GM23338 (cell line): ENCODE measurements at regions not wholly inside any gene's neighbourhood (a gene's known extent, or its start where the extent isn't known, plus 50 kb on each side); places are given as distances from the start of the nearest gene placed in this dataset.

Experiments
- ATAC-seq: fragments of 200-7000 bp; cut with Tn5 transposase; 3 replicates; pipeline ENCODE4 v1.9.1; 2020
- DNase-seq: peaks from one replicate; pipeline ENCODE4 v3.0.0-alpha.2; 2015; ENCODE audit warnings: low spot score
- H2AFZ ChIP-seq: fragments of 200-600 bp; sonication (generic); 2 replicates; pipeline ENCODE4 v1.8.0; 2016; ENCODE audit warnings: antibody characterized with exemption, mild to moderate bottlenecking, moderate library complexity
- H3F3A ChIP-seq: fragments of 200-600 bp; sonication (generic); replicated peaks from 2 replicates; pipeline ENCODE4 v1.8.0; 2017; ENCODE audit warnings: antibody characterized with exemption, mixed run types, low read depth
- H3K27ac ChIP-seq: fragments of 200-600 bp; sonication (generic); 2 replicates; pipeline ENCODE4 v1.6.1; 2016; ENCODE audit warnings: low read depth
- H3K27me3 ChIP-seq: fragments of 200-600 bp; sonication (generic); 2 replicates; pipeline ENCODE4 v1.8.0; 2016; ENCODE audit warnings: mild to moderate bottlenecking, mixed run types, moderate library complexity; ENCODE audit not compliant: insufficient read depth
- H3K36me3 ChIP-seq: fragments of 200-600 bp; sonication (generic); 2 replicates; pipeline ENCODE4 v1.8.0; 2016; ENCODE audit warnings: mild to moderate bottlenecking; ENCODE audit not compliant: insufficient read depth
- H3K4me1 ChIP-seq: fragments of 200-600 bp; sonication (generic); 2 replicates; pipeline ENCODE4 v1.8.0; 2016; ENCODE audit warnings: mild to moderate bottlenecking, moderate library complexity; ENCODE audit not compliant: insufficient read depth
- H3K4me2 ChIP-seq: fragments of 200-600 bp; sonication (generic); 2 replicates; pipeline ENCODE4 v1.7.1; 2017; ENCODE audit warnings: mixed run types
- H3K4me3 ChIP-seq: fragments of 200-600 bp; sonication (generic); 2 replicates; pipeline ENCODE4 v1.6.1; 2016; ENCODE audit warnings: mixed run types
- H3K79me2 ChIP-seq: fragments of 200-600 bp; sonication (generic); replicated peaks from 2 replicates; pipeline ENCODE4 v1.8.0; 2017; ENCODE audit warnings: mild to moderate bottlenecking; ENCODE audit not compliant: insufficient read depth
- H3K9me2 ChIP-seq: fragments of 200-600 bp; sonication (generic); 2 replicates; pipeline ENCODE4 v1.8.0; 2017; ENCODE audit not compliant: insufficient read depth
- H4K20me1 ChIP-seq: fragments of 200-600 bp; sonication (generic); replicated peaks from 2 replicates; pipeline ENCODE4 v1.8.0; 2017; ENCODE audit warnings: mild to moderate bottlenecking; ENCODE audit not compliant: insufficient read depth
- H3K27ac Mint-ChIP-seq: 2 replicates; pipeline ENCODE4 v1.8.0; 2020; ENCODE audit warnings: inconsistent platforms, mild to moderate bottlenecking, moderate library complexity, mixed read lengths
- H3K27me3 Mint-ChIP-seq: 3 replicates; pipeline ENCODE4 v1.8.0; 2022; ENCODE audit warnings: low read depth, mild to moderate bottlenecking, moderate library complexity, mixed read lengths, inconsistent platforms; ENCODE audit not compliant: insufficient read depth, poor library complexity
- H3K36me3 Mint-ChIP-seq: 3 replicates; pipeline ENCODE4 v1.8.0; 2021; ENCODE audit warnings: low read depth, mild to moderate bottlenecking, inconsistent platforms, moderate library complexity, mixed read lengths
- H3K4me1 Mint-ChIP-seq: 3 replicates; pipeline ENCODE4 v1.8.0; 2020; ENCODE audit warnings: mild to moderate bottlenecking, inconsistent platforms, mixed read lengths
- H3K4me3 Mint-ChIP-seq: 3 replicates; pipeline ENCODE4 v1.8.0; 2021; ENCODE audit warnings: moderate library complexity, mild to moderate bottlenecking, inconsistent platforms, mixed read lengths
- H3K9me3 Mint-ChIP-seq: 3 replicates; pipeline ENCODE4 v1.8.0; 2020; ENCODE audit warnings: moderate library complexity, mild to moderate bottlenecking, inconsistent platforms, mixed read lengths
- EZH2 ChIP-seq: fragments of 200-600 bp; sonication (generic); IDR thresholded peaks from one replicate; pipeline ENCODE4 v1.8.0; 2017; ENCODE audit warnings: antibody characterized with exemption, mild to moderate bottlenecking, low read depth; ENCODE audit not compliant: unreplicated experiment
- JUNB ChIP-seq: IDR thresholded peaks from one replicate; pipeline ENCODE4 v1.6.1; 2016; ENCODE audit warnings: antibody characterized with exemption; ENCODE audit not compliant: unreplicated experiment
- NANOG ChIP-seq: IDR thresholded peaks from 2 replicates; pipeline ENCODE4 v1.6.1; 2016; ENCODE audit warnings: antibody characterized with exemption, borderline replicate concordance
- ZNF114 ChIP-seq: fragments of 250-450 bp; sonication (Bioruptor Pico); IDR thresholded peaks from 2 replicates; pipeline ENCODE4 v1.5.0; 2020; ENCODE audit warnings: mild to moderate bottlenecking, moderate library complexity
- TF ChIP-seq, protein P1 (sequence below): fragments of 250-450 bp; sonication (Bioruptor Pico); IDR thresholded peaks from 2 replicates; pipeline ENCODE4 v1.5.0; 2020; ENCODE audit warnings: mild to moderate bottlenecking, moderate library complexity
- TF ChIP-seq, protein P2 (sequence below): IDR thresholded peaks from one replicate; pipeline ENCODE4 v1.6.1; 2018; ENCODE audit warnings: antibody characterized with exemption; ENCODE audit not compliant: unreplicated experiment
- TF ChIP-seq, protein P3 (sequence below), 2 experiments: fragments of 200-600 bp in 1 of 2; sonication (generic) in 1 of 2; conservative IDR thresholded peaks; 2 replicates each; pipeline versions ENCODE4 v1.5.1 to v1.6.1; 2016 to 2017; ENCODE audit warnings: antibody characterized with exemption in 2 of 2, low read depth in 2 of 2, mild to moderate bottlenecking in 2 of 2, moderate library complexity in 1 of 2

DNA sequence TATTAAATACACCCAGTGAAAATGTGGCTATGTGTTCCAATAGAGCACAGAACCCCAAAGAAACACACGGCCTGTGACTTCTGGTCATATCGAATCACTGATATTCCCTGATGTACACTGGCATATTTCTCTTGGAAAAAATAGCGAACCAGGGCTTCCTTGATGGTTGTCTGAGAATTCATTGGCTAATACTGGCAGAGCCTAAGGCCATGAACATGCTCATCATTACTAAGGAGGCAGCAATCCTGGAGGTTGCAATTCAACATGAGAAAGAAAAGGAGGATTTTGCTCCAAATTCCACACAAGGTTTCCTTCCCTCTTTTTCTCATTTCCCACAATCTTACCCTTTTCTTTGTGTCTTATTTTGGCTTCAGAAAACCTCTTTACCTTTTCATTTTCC, 212.9 kb upstream of the HMGA2 start (continued):
- TF ChIP-seq, protein P1, sequence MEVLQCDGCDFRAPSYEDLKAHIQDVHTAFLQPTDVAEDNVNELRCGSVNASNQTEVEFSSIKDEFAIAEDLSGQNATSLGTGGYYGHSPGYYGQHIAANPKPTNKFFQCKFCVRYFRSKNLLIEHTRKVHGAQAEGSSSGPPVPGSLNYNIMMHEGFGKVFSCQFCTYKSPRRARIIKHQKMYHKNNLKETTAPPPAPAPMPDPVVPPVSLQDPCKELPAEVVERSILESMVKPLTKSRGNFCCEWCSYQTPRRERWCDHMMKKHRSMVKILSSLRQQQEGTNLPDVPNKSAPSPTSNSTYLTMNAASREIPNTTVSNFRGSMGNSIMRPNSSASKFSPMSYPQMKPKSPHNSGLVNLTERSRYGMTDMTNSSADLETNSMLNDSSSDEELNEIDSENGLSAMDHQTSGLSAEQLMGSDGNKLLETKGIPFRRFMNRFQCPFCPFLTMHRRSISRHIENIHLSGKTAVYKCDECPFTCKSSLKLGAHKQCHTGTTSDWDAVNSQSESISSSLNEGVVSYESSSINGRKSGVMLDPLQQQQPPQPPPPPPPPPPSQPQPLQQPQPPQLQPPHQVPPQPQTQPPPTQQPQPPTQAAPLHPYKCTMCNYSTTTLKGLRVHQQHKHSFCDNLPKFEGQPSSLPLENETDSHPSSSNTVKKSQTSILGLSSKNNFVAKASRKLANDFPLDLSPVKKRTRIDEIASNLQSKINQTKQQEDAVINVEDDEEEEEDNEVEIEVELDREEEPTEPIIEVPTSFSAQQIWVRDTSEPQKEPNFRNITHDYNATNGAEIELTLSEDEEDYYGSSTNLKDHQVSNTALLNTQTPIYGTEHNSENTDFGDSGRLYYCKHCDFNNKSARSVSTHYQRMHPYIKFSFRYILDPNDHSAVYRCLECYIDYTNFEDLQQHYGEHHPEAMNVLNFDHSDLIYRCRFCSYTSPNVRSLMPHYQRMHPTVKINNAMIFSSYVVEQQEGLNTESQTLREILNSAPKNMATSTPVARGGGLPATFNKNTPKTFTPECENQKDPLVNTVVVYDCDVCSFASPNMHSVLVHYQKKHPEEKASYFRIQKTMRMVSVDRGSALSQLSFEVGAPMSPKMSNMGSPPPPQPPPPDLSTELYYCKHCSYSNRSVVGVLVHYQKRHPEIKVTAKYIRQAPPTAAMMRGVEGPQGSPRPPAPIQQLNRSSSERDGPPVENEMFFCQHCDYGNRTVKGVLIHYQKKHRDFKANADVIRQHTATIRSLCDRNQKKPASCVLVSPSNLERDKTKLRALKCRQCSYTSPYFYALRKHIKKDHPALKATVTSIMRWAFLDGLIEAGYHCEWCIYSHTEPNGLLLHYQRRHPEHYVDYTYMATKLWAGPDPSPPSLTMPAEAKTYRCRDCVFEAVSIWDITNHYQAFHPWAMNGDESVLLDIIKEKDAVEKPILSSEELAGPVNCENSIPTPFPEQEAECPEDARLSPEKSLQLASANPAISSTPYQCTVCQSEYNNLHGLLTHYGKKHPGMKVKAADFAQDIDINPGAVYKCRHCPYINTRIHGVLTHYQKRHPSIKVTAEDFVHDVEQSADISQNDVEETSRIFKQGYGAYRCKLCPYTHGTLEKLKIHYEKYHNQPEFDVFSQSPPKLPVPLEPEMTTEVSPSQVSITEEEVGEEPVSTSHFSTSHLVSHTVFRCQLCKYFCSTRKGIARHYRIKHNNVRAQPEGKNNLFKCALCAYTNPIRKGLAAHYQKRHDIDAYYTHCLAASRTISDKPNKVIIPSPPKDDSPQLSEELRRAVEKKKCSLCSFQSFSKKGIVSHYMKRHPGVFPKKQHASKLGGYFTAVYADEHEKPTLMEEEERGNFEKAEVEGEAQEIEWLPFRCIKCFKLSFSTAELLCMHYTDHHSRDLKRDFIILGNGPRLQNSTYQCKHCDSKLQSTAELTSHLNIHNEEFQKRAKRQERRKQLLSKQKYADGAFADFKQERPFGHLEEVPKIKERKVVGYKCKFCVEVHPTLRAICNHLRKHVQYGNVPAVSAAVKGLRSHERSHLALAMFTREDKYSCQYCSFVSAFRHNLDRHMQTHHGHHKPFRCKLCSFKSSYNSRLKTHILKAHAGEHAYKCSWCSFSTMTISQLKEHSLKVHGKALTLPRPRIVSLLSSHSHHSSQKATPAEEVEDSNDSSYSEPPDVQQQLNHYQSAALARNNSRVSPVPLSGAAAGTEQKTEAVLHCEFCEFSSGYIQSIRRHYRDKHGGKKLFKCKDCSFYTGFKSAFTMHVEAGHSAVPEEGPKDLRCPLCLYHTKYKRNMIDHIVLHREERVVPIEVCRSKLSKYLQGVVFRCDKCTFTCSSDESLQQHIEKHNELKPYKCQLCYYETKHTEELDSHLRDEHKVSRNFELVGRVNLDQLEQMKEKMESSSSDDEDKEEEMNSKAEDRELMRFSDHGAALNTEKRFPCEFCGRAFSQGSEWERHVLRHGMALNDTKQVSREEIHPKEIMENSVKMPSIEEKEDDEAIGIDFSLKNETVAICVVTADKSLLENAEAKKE = no peak
- TF ChIP-seq, protein P2, sequence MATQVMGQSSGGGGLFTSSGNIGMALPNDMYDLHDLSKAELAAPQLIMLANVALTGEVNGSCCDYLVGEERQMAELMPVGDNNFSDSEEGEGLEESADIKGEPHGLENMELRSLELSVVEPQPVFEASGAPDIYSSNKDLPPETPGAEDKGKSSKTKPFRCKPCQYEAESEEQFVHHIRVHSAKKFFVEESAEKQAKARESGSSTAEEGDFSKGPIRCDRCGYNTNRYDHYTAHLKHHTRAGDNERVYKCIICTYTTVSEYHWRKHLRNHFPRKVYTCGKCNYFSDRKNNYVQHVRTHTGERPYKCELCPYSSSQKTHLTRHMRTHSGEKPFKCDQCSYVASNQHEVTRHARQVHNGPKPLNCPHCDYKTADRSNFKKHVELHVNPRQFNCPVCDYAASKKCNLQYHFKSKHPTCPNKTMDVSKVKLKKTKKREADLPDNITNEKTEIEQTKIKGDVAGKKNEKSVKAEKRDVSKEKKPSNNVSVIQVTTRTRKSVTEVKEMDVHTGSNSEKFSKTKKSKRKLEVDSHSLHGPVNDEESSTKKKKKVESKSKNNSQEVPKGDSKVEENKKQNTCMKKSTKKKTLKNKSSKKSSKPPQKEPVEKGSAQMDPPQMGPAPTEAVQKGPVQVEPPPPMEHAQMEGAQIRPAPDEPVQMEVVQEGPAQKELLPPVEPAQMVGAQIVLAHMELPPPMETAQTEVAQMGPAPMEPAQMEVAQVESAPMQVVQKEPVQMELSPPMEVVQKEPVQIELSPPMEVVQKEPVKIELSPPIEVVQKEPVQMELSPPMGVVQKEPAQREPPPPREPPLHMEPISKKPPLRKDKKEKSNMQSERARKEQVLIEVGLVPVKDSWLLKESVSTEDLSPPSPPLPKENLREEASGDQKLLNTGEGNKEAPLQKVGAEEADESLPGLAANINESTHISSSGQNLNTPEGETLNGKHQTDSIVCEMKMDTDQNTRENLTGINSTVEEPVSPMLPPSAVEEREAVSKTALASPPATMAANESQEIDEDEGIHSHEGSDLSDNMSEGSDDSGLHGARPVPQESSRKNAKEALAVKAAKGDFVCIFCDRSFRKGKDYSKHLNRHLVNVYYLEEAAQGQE = no peak
- TF ChIP-seq EZH2 = no peak

DNA sequence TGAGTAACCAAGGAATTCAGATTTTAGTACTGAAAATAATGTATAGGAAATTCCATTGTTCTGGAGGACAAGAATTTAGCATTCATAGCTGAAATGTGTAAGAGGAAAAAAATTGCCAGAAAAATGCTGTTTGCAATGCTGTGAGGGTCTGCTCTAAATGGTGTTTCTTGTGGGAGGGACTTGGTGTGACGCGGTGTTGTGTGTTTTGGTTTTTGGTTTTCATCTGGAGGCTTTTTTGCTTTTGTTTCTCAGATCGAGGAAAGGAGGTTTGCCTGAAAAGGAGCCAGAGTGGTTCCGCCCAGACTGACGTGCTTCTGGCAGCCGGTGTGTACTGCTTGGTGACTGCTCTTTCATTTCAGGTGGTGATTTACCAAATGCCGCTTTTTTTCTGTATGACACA, 211.8 kb upstream of the HMGA2 start:
- Mint-ChIP-seq H3K27ac (no peak overlapping the region), H3K4me3 (no peak overlapping the region), H3K27me3 (peaks cover 6% of the 10 kb centered on the region), H3K4me1 (peaks cover 5% of the 10 kb centered on the region), H3K36me3 (no peaks in the 10 kb centered on the region), H3K9me3 (peaks cover 4% of the 10 kb centered on the region; the same call in 1 of the 3 replicates)
- no peak for DNase-seq
- no peaks in the 10 kb centered on the region for H3K27me3 ChIP-seq
- no peak overlapping the region for H3K27ac ChIP-seq
- H3K36me3 ChIP-seq = no peaks in the 10 kb centered on the region; the same call in 1 of the 2 replicates
- no peaks in the 10 kb centered on the region for H4K20me1 ChIP-seq
- no peaks in the 10 kb centered on the region for H3K9me2 ChIP-seq
- no peaks in the 10 kb centered on the region for H3K79me2 ChIP-seq
- peaks cover 7% of the 10 kb centered on the region; the same call in 1 of the 2 replicates for H3K4me1 ChIP-seq
- H3K4me2 ChIP-seq = no peak overlapping the region
- no peak for ATAC-seq
- no peak overlapping the region for H3K4me3 ChIP-seq
- peak overlapping the region; percentile 24; the same call in 1 of the 2 replicates for H2AFZ ChIP-seq
- H3F3A ChIP-seq = no peaks in the 10 kb centered on the region
- TF ChIP-seq NANOG (no peak), ZNF114 (CRISPR knock-in tag) (no peak), JUNB (no peak)
- TF ChIP-seq, protein P3, sequence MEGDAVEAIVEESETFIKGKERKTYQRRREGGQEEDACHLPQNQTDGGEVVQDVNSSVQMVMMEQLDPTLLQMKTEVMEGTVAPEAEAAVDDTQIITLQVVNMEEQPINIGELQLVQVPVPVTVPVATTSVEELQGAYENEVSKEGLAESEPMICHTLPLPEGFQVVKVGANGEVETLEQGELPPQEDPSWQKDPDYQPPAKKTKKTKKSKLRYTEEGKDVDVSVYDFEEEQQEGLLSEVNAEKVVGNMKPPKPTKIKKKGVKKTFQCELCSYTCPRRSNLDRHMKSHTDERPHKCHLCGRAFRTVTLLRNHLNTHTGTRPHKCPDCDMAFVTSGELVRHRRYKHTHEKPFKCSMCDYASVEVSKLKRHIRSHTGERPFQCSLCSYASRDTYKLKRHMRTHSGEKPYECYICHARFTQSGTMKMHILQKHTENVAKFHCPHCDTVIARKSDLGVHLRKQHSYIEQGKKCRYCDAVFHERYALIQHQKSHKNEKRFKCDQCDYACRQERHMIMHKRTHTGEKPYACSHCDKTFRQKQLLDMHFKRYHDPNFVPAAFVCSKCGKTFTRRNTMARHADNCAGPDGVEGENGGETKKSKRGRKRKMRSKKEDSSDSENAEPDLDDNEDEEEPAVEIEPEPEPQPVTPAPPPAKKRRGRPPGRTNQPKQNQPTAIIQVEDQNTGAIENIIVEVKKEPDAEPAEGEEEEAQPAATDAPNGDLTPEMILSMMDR (conservative IDR thresholded peaks at IDR 0.05; ENCODE audit: low read depth in 2 of 2) = no peak
- TF ChIP-seq, protein P2 = no peak
